ENCODE measurements at regions not wholly inside any gene's neighbourhood (a gene's known extent, or its start where the extent isn't known, plus 50 kb on each side); places are given as distances from the start of the nearest gene placed in this dataset.
A peak's percentile ranks its signal among the peaks of the same experiment; 100 is the strongest.

- 92 to 97% (median 94%) methylated on average over 3 of the region's 3 CpGs for WGBS, 3 donors
- Histone ChIP-seq H3K9me3 (no peaks in the 10 kb centered on the region), H3K27ac (no peak overlapping the region), H3K36me3 (no peaks in the 10 kb centered on the region), H3K4me3 (no peak overlapping the region), H3K4me1 (ENCODE audit: insufficient read depth) (peaks cover 4% of the 10 kb centered on the region), H3K27me3 (no peaks in the 10 kb centered on the region)
- DNase-seq = no peak
- no peak for TF ChIP-seq EP300 (IDR thresholded peaks at IDR 0.05)
- intact Hi-C loops (cut with DNase I) = loop anchor here in 2 of 4 donors (10.0 kb wide), 1 partner anchor 198 kb away; the partner anchor contains the start of gene NRIP1 (in 2 of the 2)
These were observed 197.7 kb downstream of the NRIP1 start for GRCh38 chr21:14866859-14867765.

- Histone ChIP-seq H3K27me3 (no peaks in the 10 kb centered on the region), H3K9me3 (no peaks in the 10 kb centered on the region), H3K4me3 (no peak overlapping the region), H3K36me3 (no peaks in the 10 kb centered on the region), H3K27ac (no peak overlapping the region), H3K4me1 (ENCODE audit: insufficient read depth) (peaks cover 4% of the 10 kb centered on the region)
- TF ChIP-seq POLR2A (IDR thresholded peaks at IDR 0.05) = no peak
- peak in 2 of 3 donors; percentile 31 to 36 for TF ChIP-seq CTCF (IDR thresholded peaks at IDR 0.05)
- DNase-seq = peak; percentile 63 to 80 (median 70)
- intact Hi-C loops (cut with DNase I) = loop anchor here in 2 of 4 donors (5.0 to 10.0 kb wide), 2 partner anchors 200 to 618 kb away; partner anchors contain the start of gene NRIP1 (in 2 of the 2)
- WGBS, 3 donors = 27 to 31% (median 27%) methylated on average over 9 of the region's 9 CpGs
These were observed 200.4 kb downstream of the NRIP1 start for GRCh38 chr21:14864211-14865021.

GRCh38 chr21:14863745-14864210 lies 201.0 kb downstream of the NRIP1 start:
- intact Hi-C loops (cut with DNase I) = loop anchor here in 2 of 4 donors (5.0 to 10.0 kb wide), 2 partner anchors 201 to 619 kb away; partner anchors contain the start of gene NRIP1 (in 2 of the 2)
- Histone ChIP-seq H3K27me3 (no peaks in the 10 kb centered on the region), H3K36me3 (no peaks in the 10 kb centered on the region), H3K4me1 (ENCODE audit: insufficient read depth) (peaks cover 4% of the 10 kb centered on the region), H3K4me3 (no peak overlapping the region), H3K9me3 (no peaks in the 10 kb centered on the region), H3K27ac (no peak overlapping the region)
- DNase-seq = no peak
- 36 to 55% (median 37%) methylated on average over 5 of the region's 5 CpGs for WGBS, 3 donors
- TF ChIP-seq POLR2A (IDR thresholded peaks at IDR 0.05) (no peak), EP300 (IDR thresholded peaks at IDR 0.05) (no peak), CTCF (IDR thresholded peaks at IDR 0.05) (no peak)

- intact Hi-C loops (cut with DNase I) = loop anchor here in 2 of 4 donors (5.0 to 10.0 kb wide), 2 partner anchors 202 to 619 kb away; partner anchors contain the start of gene NRIP1 (in 2 of the 2)
- Histone ChIP-seq H3K4me1 (ENCODE audit: insufficient read depth) (peaks cover 4% of the 10 kb centered on the region), H3K27me3 (no peaks in the 10 kb centered on the region), H3K27ac (no peak overlapping the region), H3K4me3 (no peak overlapping the region), H3K9me3 (no peaks in the 10 kb centered on the region), H3K36me3 (no peaks in the 10 kb centered on the region)
- WGBS, 3 donors = 6 to 24% (median 9%) methylated on average over 5 of the region's 5 CpGs
- no peak for TF ChIP-seq CTCF (IDR thresholded peaks at IDR 0.05)
- no peak for TF ChIP-seq EP300 (IDR thresholded peaks at IDR 0.05)
- no peak for TF ChIP-seq POLR2A (IDR thresholded peaks at IDR 0.05)
- no peak for DNase-seq
These were observed 201.7 kb downstream of the NRIP1 start for GRCh38 chr21:14862794-14863720.
